H1 (cell line): ENCODE measurements at regions not wholly inside any gene's neighbourhood (a gene's known extent, or its start where the extent isn't known, plus 50 kb on each side); places are given as distances from the start of the nearest gene placed in this dataset.

Source experiments
- CTCF ChIA-PET: fragments of 300-600 bp; sonication (Branson Sonifier 250); formaldehyde crosslinking; loops from one replicate; lab custom pipeline; 2021; ENCODE audit not compliant: partially characterized antibody; lab: Charles Lee
- POLR2A ChIA-PET: fragments of 300-600 bp; sonication (Branson Sonifier 250); formaldehyde crosslinking; loops from one replicate; lab custom pipeline; 2021; ENCODE audit warnings: inconsistent platforms; ENCODE audit not compliant: partially characterized antibody; lab: Charles Lee
- DNase-seq, 2 experiments: peaks; one replicate each; pipeline versions ENCODE4 v3.0.0 to v3.0.0-alpha.2; 2010 to 2022; ENCODE audit warnings: low spot score in 2 of 2, low read depth in 1 of 2, mixed read lengths in 1 of 2
- FAIRE-seq: peaks from 2 replicates; lab custom pipeline; 2011; peaks lifted over from hg19 to GRCh38; lab: Jason Lieb, UNC
- H2AFZ ChIP-seq: 2 replicates; pipeline ENCODE4 v1.8.1; 2012; ENCODE audit warnings: low read length, inconsistent platforms
- H2AK5ac ChIP-seq: 2 replicates; pipeline ENCODE4 v1.6.1; 2013; ENCODE audit warnings: low read depth, low read length
- H2BK120ac ChIP-seq: replicated peaks from 2 replicates; pipeline ENCODE3; 2013; ENCODE audit warnings: low read depth, low read length, inconsistent platforms
- H2BK12ac ChIP-seq: 2 replicates; pipeline ENCODE4 v1.6.1; 2013; ENCODE audit warnings: low read depth, low read length
- H2BK15ac ChIP-seq: 2 replicates; pipeline ENCODE4 v1.6.1; 2013; ENCODE audit warnings: low read length
- H2BK20ac ChIP-seq: 2 replicates; pipeline ENCODE4 v1.6.1; 2013; ENCODE audit warnings: low read length
- H2BK5ac ChIP-seq: 2 replicates; pipeline ENCODE4 v1.6.1; 2013; ENCODE audit warnings: low read depth, low read length
- H3K14ac ChIP-seq: 2 replicates; pipeline ENCODE4 v1.6.1; 2013; ENCODE audit warnings: inconsistent platforms; ENCODE audit not compliant: insufficient read length
- H3K18ac ChIP-seq: 2 replicates; pipeline ENCODE4 v1.6.1; 2013; ENCODE audit warnings: low read length; ENCODE audit errors: extremely low read depth
- H3K23ac ChIP-seq: 2 replicates; pipeline ENCODE4 v1.6.1; 2013; ENCODE audit warnings: inconsistent platforms; ENCODE audit not compliant: insufficient read length
- H3K23me2 ChIP-seq: 2 replicates; pipeline ENCODE4 v1.6.1; 2013; ENCODE audit warnings: low read depth, low read length
- H3K27ac ChIP-seq: 2 replicates; pipeline ENCODE4 v1.6.1; 2011; ENCODE audit warnings: low read depth, low read length, inconsistent platforms
- H3K27me3 ChIP-seq, 4 experiments: replicated peaks in 1 of 4; 1 replicate in 1 of 4; 2 replicates in 3 of 4; pipeline versions ENCODE4 v1.6.1 to v1.8.1; 2011 to 2013; ENCODE audit warnings: low read length in 3 of 4, mild to moderate bottlenecking in 3 of 4, inconsistent platforms in 2 of 4, mixed read lengths in 2 of 4, moderate library complexity in 1 of 4; ENCODE audit not compliant: control insufficient read depth in 3 of 4, insufficient read depth in 3 of 4; ENCODE audit errors: extremely low read depth in 1 of 4
- H3K36me3 ChIP-seq, 4 experiments: 2 replicates each; pipeline versions ENCODE4 v1.6.1 to v1.8.1; 2011 to 2013; ENCODE audit warnings: mild to moderate bottlenecking in 4 of 4, low read length in 3 of 4, moderate library complexity in 2 of 4, control low read depth in 1 of 4, inconsistent platforms in 1 of 4; ENCODE audit not compliant: insufficient read depth in 4 of 4, control insufficient read depth in 2 of 4
- H3K4ac ChIP-seq: replicated peaks from 2 replicates; pipeline ENCODE3; 2013; ENCODE audit warnings: low read length, low read depth, mixed read lengths, inconsistent platforms; ENCODE audit not compliant: insufficient read length
- H3K4me1 ChIP-seq, 4 experiments: replicated peaks in 1 of 4; 1 replicate in 1 of 4; 2 replicates in 3 of 4; pipeline versions ENCODE4 v1.6.1 to v1.8.1; 2011 to 2013; ENCODE audit warnings: low read length in 3 of 4, inconsistent platforms in 2 of 4, mixed read lengths in 1 of 4; ENCODE audit not compliant: insufficient read depth in 4 of 4, control insufficient read depth in 3 of 4
- H3K4me2 ChIP-seq, 2 experiments: 2 replicates each; pipeline versions ENCODE4 v1.6.1 to v1.8.1; 2011 to 2013; ENCODE audit warnings: low read depth in 2 of 2, low read length in 2 of 2, control low read depth in 1 of 2, inconsistent platforms in 1 of 2, mild to moderate bottlenecking in 1 of 2; ENCODE audit not compliant: insufficient read depth in 1 of 2
- H3K4me3 ChIP-seq, 4 experiments: fragments of 200-600, 300-600 bp in 1 of 4; sonication (generic), shearing (Covaris generic), sonication (Bioruptor Twin) in 1 of 4; 2 replicates each; pipeline versions ENCODE4 v1.5.1 to v1.8.1; 2011 to 2016; ENCODE audit warnings: low read length in 4 of 4, low read depth in 3 of 4, control low read depth in 2 of 4, inconsistent platforms in 2 of 4, mild to moderate bottlenecking in 2 of 4, mixed read lengths in 1 of 4, moderate library complexity in 1 of 4; ENCODE audit not compliant: insufficient read depth in 2 of 4; ENCODE audit errors: extremely low read depth in 1 of 4
- H3K56ac ChIP-seq: replicated peaks from 2 replicates; pipeline ENCODE3; 2013; ENCODE audit warnings: low read depth, mild to moderate bottlenecking, mixed read lengths, low read length, inconsistent platforms; ENCODE audit not compliant: insufficient read length
- H3K79me1 ChIP-seq: 2 replicates; pipeline ENCODE4 v1.6.1; 2013; ENCODE audit warnings: low read depth, low read length, control low read depth
- H3K79me2 ChIP-seq, 2 experiments: 2 replicates each; pipeline versions ENCODE4 v1.6.1 to v1.8.1; 2012 to 2013; ENCODE audit warnings: low read length in 2 of 2, mild to moderate bottlenecking in 2 of 2, inconsistent platforms in 1 of 2; ENCODE audit not compliant: insufficient read depth in 2 of 2, control insufficient read depth in 1 of 2
- H3K9ac ChIP-seq, 4 experiments: replicated peaks in 1 of 4; 1 replicate in 1 of 4; 2 replicates in 3 of 4; pipeline versions ENCODE4 v1.6.1 to v1.8.1; 2011 to 2013; ENCODE audit warnings: low read depth in 3 of 4, low read length in 3 of 4, control low read depth in 2 of 4, mild to moderate bottlenecking in 2 of 4, moderate library complexity in 2 of 4, inconsistent platforms in 1 of 4; ENCODE audit errors: extremely low read depth in 1 of 4
- H3K9me3 ChIP-seq, 2 experiments: 2 replicates each; pipeline versions ENCODE4 v1.6.1 to v1.8.1; 2012 to 2013; ENCODE audit warnings: mild to moderate bottlenecking in 2 of 2, moderate library complexity in 2 of 2, control low read depth in 1 of 2, inconsistent platforms in 1 of 2, low read depth in 1 of 2, low read length in 1 of 2, mixed read lengths in 1 of 2; ENCODE audit not compliant: insufficient read depth in 2 of 2
- H4K20me1 ChIP-seq, 2 experiments: replicated peaks in 1 of 2; 2 replicates each; pipeline versions ENCODE3 to v1.8.1; 2011 to 2013; ENCODE audit warnings: inconsistent platforms in 2 of 2, low read length in 2 of 2, mild to moderate bottlenecking in 1 of 2; ENCODE audit not compliant: insufficient read depth in 2 of 2, control insufficient read depth in 1 of 2
- H4K5ac ChIP-seq: 2 replicates; pipeline ENCODE4 v1.6.1; 2013; ENCODE audit warnings: low read length, low read depth, mixed read lengths, inconsistent platforms; ENCODE audit not compliant: insufficient read length
- H4K8ac ChIP-seq: 2 replicates; pipeline ENCODE4 v1.8.0; 2013; ENCODE audit warnings: mild to moderate bottlenecking, moderate library complexity, low read length, inconsistent platforms; ENCODE audit not compliant: insufficient read depth; ENCODE audit errors: extremely low read depth
- H4K91ac ChIP-seq: replicated peaks from 2 replicates; pipeline ENCODE3; 2013; ENCODE audit warnings: low read length, mixed read lengths, inconsistent platforms; ENCODE audit not compliant: insufficient read length
- JUN ChIP-seq: IDR thresholded peaks from 2 replicates; pipeline ENCODE4 v1.6.1; 2011; ENCODE audit warnings: low read depth, mild to moderate bottlenecking, improper control_type of control experiment, low read length
- KDM1A ChIP-seq: fragments of 200-600, 300-600 bp; sonication (generic); IDR thresholded peaks from 2 replicates; pipeline ENCODE4 v1.7.1; 2016; ENCODE audit warnings: mild to moderate bottlenecking, low read length, borderline replicate concordance
- RAD21 ChIP-seq, 2 experiments: IDR thresholded peaks in 1 of 2; conservative IDR thresholded peaks in 1 of 2; 2 replicates each; pipeline ENCODE4 v1.6.1; 2011; ENCODE audit warnings: low read depth in 2 of 2, low read length in 2 of 2, improper control_type of control experiment in 1 of 2, inconsistent platforms in 1 of 2, mild to moderate bottlenecking in 1 of 2, moderate library complexity in 1 of 2
- RBBP5 ChIP-seq: IDR thresholded peaks from 2 replicates; pipeline ENCODE4 v1.7.1; 2012; ENCODE audit warnings: low read depth, mild to moderate bottlenecking, inconsistent platforms, low read length, moderate library complexity, borderline replicate concordance
- RFX5 ChIP-seq: IDR thresholded peaks from 2 replicates; pipeline ENCODE4 v1.6.1; 2011; ENCODE audit warnings: low read depth, low read length, improper control_type of control experiment, borderline replicate concordance
- RNF2 ChIP-seq: fragments of 200-900, 300-1000 bp; sonication (generic); IDR thresholded peaks from 2 replicates; pipeline ENCODE4 v1.7.1; 2016; ENCODE audit warnings: borderline replicate concordance, low read depth, mild to moderate bottlenecking, antibody characterized with exemption, low read length; ENCODE audit not compliant: poor library complexity, severe bottlenecking; ENCODE audit errors: missing control alignments
- SAP30 ChIP-seq: fragments of 300-600 bp; sonication (generic); IDR thresholded peaks from 2 replicates; pipeline ENCODE4 v1.7.1; 2012; ENCODE audit warnings: low read length, moderate library complexity, mild to moderate bottlenecking, inconsistent platforms; ENCODE audit not compliant: insufficient read depth, insufficient replicate concordance
- SP2 ChIP-seq: IDR thresholded peaks from 2 replicates; pipeline ENCODE4 v1.6.1; 2012; ENCODE audit warnings: mild to moderate bottlenecking, low read length, inconsistent platforms
- TAF1 ChIP-seq: IDR thresholded peaks from 2 replicates; pipeline ENCODE4 v1.6.1; 2011; ENCODE audit warnings: mild to moderate bottlenecking, low read depth, low read length
- TCF12 ChIP-seq: IDR thresholded peaks from 2 replicates; pipeline ENCODE4 v1.6.1; 2011; ENCODE audit warnings: low read depth, mild to moderate bottlenecking, low read length
- TEAD4 ChIP-seq: IDR thresholded peaks from 2 replicates; pipeline ENCODE4 v1.6.1; 2012; ENCODE audit warnings: low read depth, low read length, inconsistent platforms, mixed read lengths
- ZNF274 ChIP-seq: IDR thresholded peaks from 2 replicates; pipeline ENCODE4 v1.7.0; 2012; ENCODE audit warnings: low read length, borderline replicate concordance; ENCODE audit errors: extremely low read depth
- WGBS, 2 experiments: shearing (Covaris generic) in 1 of 2; methylation state at CpG; one replicate each; pipeline versions ENCODE4 v1.1.6 to v1.1.7; 2013 to 2015; ENCODE audit warnings: low lambda C conversion rate in 2 of 2, mixed read lengths in 2 of 2, inconsistent platforms in 1 of 2, low coverage in 1 of 2, missing lambda C conversion rate in 1 of 2; ENCODE audit not compliant: insufficient replicate concordance in 2 of 2, insufficient coverage in 1 of 2, insufficient read length in 1 of 2; ENCODE audit errors: extremely low coverage in 1 of 2, missing lambda C conversion rate in 1 of 2; 5-methylcytosine and 5-hydroxymethylcytosine counted together

GRCh38 chr10:53063805-53064204 is 291.2 kb upstream of the MBL2 start:
- H2AFZ ChIP-seq: no peak overlapping the region
- H3K23ac ChIP-seq: no peak overlapping the region
- no peak overlapping the region for H2BK15ac ChIP-seq
- no peak overlapping the region for H4K5ac ChIP-seq
- no peaks in the 10 kb centered on the region for H3K79me1 ChIP-seq
- H3K27me3 ChIP-seq: no peaks in the 10 kb centered on the region
- no peak overlapping the region for H4K8ac ChIP-seq
- CTCF ChIA-PET: interaction anchor here (0.9 kb wide), 1 partner anchor 179 kb away, joined by 4 read pairs; no protein-coding TSS in a partner anchor
- no peaks in the 10 kb centered on the region for H4K20me1 ChIP-seq
- TF ChIP-seq SAP30 (no peak), RAD21 (IDR thresholded peaks at IDR 0.05 in 1 of 2, conservative IDR thresholded peaks at IDR 0.05 in 1 of 2; ENCODE audit: low read depth in 2 of 2, low read length in 2 of 2) (no peak), TAF1 (no peak), ZNF274 (no peak), KDM1A (no peak), SP2 (no peak), JUN (no peak), RFX5 (no peak), RNF2 (no peak), RBBP5 (no peak), TCF12 (no peak), TEAD4 (no peak)
- H3K36me3 ChIP-seq: no peaks in the 10 kb centered on the region
- WGBS, 2 experiments: 91% methylated on average over 3 of the region's 3 CpGs; no CpG with 5 or more reads in 1 of the 2 experiments
- no peak overlapping the region for H3K56ac ChIP-seq
- no peak overlapping the region for H4K91ac ChIP-seq
- DNase-seq: no peak
- POLR2A ChIA-PET: no interaction called here
- H3K4me1 ChIP-seq: no peaks in the 10 kb centered on the region
- H3K18ac ChIP-seq: no peak overlapping the region
- no peaks in the 10 kb centered on the region for H3K23me2 ChIP-seq
- no peak overlapping the region for H2BK12ac ChIP-seq
- H3K27ac ChIP-seq: no peak overlapping the region
- no peak overlapping the region for H3K4me2 ChIP-seq
- H2AK5ac ChIP-seq: no peak overlapping the region
- H2BK5ac ChIP-seq: no peak overlapping the region
- H3K9me3 ChIP-seq: peaks cover 0 to 2% of the 10 kb centered on the region in 2 experiments; a peak in 1 of 4 replicates
- H3K4me3 ChIP-seq: no peak overlapping the region
- no peak overlapping the region for H3K4ac ChIP-seq
- peak; percentile 55 for FAIRE-seq
- H3K9ac ChIP-seq: no peak overlapping the region
- no peak overlapping the region for H2BK20ac ChIP-seq
- no peak overlapping the region for H2BK120ac ChIP-seq
- no peaks in the 10 kb centered on the region for H3K79me2 ChIP-seq
- no peak overlapping the region for H3K14ac ChIP-seq
